Vagina (tissue), 2 donors: ENCODE measurements at regions not wholly inside any gene's neighbourhood (a gene's known extent, or its start where the extent isn't known, plus 50 kb on each side); places are given as distances from the start of the nearest gene placed in this dataset.

Experiments
- DNase-seq, 2 donors: peaks; one replicate each; pipeline ENCODE4 v3.0.0-alpha.2; 2017; ENCODE audit errors: extremely low spot score in 2 of 2
- H3K27ac ChIP-seq: fragments of 200-600 bp; sonication (generic); one replicate; pipeline ENCODE4 v1.5.1; 2019
- H3K27me3 ChIP-seq: fragments of 200-600 bp; sonication (generic); one replicate; pipeline ENCODE4 v1.5.1; 2019
- H3K36me3 ChIP-seq, 2 donors: fragments of 200-600 bp; sonication (generic); one replicate each; pipeline ENCODE4 v1.5.1; 2017 to 2019
- H3K4me1 ChIP-seq: fragments of 200-600 bp; sonication (generic); one replicate; pipeline ENCODE4 v1.5.1; 2019
- H3K4me3 ChIP-seq, 2 donors: fragments of 200-600 bp; sonication (generic); 1 replicate in 1 of 2; 2 replicates in 1 of 2; pipeline ENCODE4 v1.5.1; 2016 to 2019
- H3K9me3 ChIP-seq: fragments of 200-600 bp; sonication (generic); one replicate; pipeline ENCODE4 v1.5.1; 2019
- CTCF ChIP-seq, 3 experiments: fragments of 450-650 bp in 2 of 3; fragments of 200-600 bp in 1 of 3; sonication (generic) in 1 of 3; IDR thresholded peaks; one replicate each; pipeline ENCODE4 v1.5.1; 2017 to 2019; ENCODE audit warnings: antibody characterized with exemption in 3 of 3, mild to moderate bottlenecking in 2 of 3, moderate library complexity in 2 of 3
- POLR2A ChIP-seq, 2 donors: fragments of 450-650 bp; IDR thresholded peaks; one replicate each; pipeline ENCODE4 v1.6.1; 2017; ENCODE audit warnings: antibody characterized with exemption in 2 of 2, mild to moderate bottlenecking in 2 of 2, moderate library complexity in 2 of 2
- POLR2AphosphoS5 ChIP-seq, 2 donors: sonication (generic); formaldehyde crosslinking; IDR thresholded peaks; one replicate each; pipeline ENCODE4 v1.9.0; 2017; ENCODE audit warnings: antibody characterized with exemption in 2 of 2, mild to moderate bottlenecking in 2 of 2, low read depth in 1 of 2; ENCODE audit not compliant: insufficient read depth in 1 of 2
- intact Hi-C: fragments of 100-400 bp; cut with DNase I; formaldehyde crosslinking; loops from one replicate; pipeline ENCODE4 v1.15.1; 2023

- Histone ChIP-seq H3K27ac (no peak overlapping the region), H3K4me3 (no peak overlapping the region), H3K36me3 (no peaks in the 10 kb centered on the region), H3K27me3 (no peaks in the 10 kb centered on the region), H3K4me1 (no peaks in the 10 kb centered on the region), H3K9me3 (no peaks in the 10 kb centered on the region)
- no peak for DNase-seq
- TF ChIP-seq CTCF (IDR thresholded peaks at IDR 0.05): no peak
- no peak for TF ChIP-seq POLR2A (IDR thresholded peaks at IDR 0.05)
- no peak for TF ChIP-seq POLR2AphosphoS5 (IDR thresholded peaks at IDR 0.05; ENCODE audit: insufficient read depth in 1 of 2, low read depth in 1 of 2)
- intact Hi-C loops: no loop called here
These were observed 74.8 kb upstream of the FAM98A start for GRCh38 chr2:33673937-33674336.

GRCh38 chr2:33672896-33673295 is 73.8 kb upstream of the FAM98A start:
- Histone ChIP-seq H3K9me3 (no peaks in the 10 kb centered on the region), H3K4me1 (no peaks in the 10 kb centered on the region), H3K36me3 (no peaks in the 10 kb centered on the region), H3K27ac (no peak overlapping the region), H3K4me3 (no peak overlapping the region), H3K27me3 (no peaks in the 10 kb centered on the region)
- intact Hi-C loops: no loop called here
- no peak for DNase-seq
- TF ChIP-seq CTCF (IDR thresholded peaks at IDR 0.05): no peak

GRCh38 chr2:33672389-33672788 is 73.3 kb upstream of the FAM98A start:
- no peak for DNase-seq
- intact Hi-C loops: no loop called here

GRCh38 chr2:33671198-33671597 is 72.1 kb upstream of the FAM98A start:
- H3K36me3 ChIP-seq: no peaks in the 10 kb centered on the region
- DNase-seq: no peak
- no peak for TF ChIP-seq CTCF (IDR thresholded peaks at IDR 0.05)
- TF ChIP-seq POLR2AphosphoS5 (IDR thresholded peaks at IDR 0.05; ENCODE audit: insufficient read depth in 1 of 2, low read depth in 1 of 2): no peak
- no peaks in the 10 kb centered on the region for H3K9me3 ChIP-seq
- no peaks in the 10 kb centered on the region for H3K27me3 ChIP-seq
- H3K27ac ChIP-seq: no peak overlapping the region
- no peaks in the 10 kb centered on the region for H3K4me1 ChIP-seq
- H3K4me3 ChIP-seq: no peak overlapping the region
- intact Hi-C loops: no loop called here

More at GRCh38 chr2:33672389-33672788, 73.3 kb upstream of the FAM98A start:
- H3K27ac ChIP-seq: no peak overlapping the region
- no peaks in the 10 kb centered on the region for H3K27me3 ChIP-seq
- no peak overlapping the region for H3K4me3 ChIP-seq
- H3K36me3 ChIP-seq: no peaks in the 10 kb centered on the region
- TF ChIP-seq POLR2AphosphoS5 (IDR thresholded peaks at IDR 0.05; ENCODE audit: insufficient read depth in 1 of 2, low read depth in 1 of 2) (no peak), POLR2A (IDR thresholded peaks at IDR 0.05) (no peak), CTCF (IDR thresholded peaks at IDR 0.05) (no peak)
- H3K4me1 ChIP-seq: no peaks in the 10 kb centered on the region
- H3K9me3 ChIP-seq: no peaks in the 10 kb centered on the region

GRCh38 chr2:33670392-33670937 is 71.4 kb upstream of the FAM98A start:
- Histone ChIP-seq H3K9me3 (no peaks in the 10 kb centered on the region), H3K4me3 (no peak overlapping the region), H3K27ac (no peak overlapping the region), H3K27me3 (no peaks in the 10 kb centered on the region), H3K36me3 (no peaks in the 10 kb centered on the region), H3K4me1 (no peaks in the 10 kb centered on the region)
- intact Hi-C loops: no loop called here
- no peak for DNase-seq
- TF ChIP-seq POLR2A (IDR thresholded peaks at IDR 0.05): no peak
- no peak for TF ChIP-seq POLR2AphosphoS5 (IDR thresholded peaks at IDR 0.05; ENCODE audit: insufficient read depth in 1 of 2, low read depth in 1 of 2)
- TF ChIP-seq CTCF (IDR thresholded peaks at IDR 0.05): no peak
